GM12878 (cell line): ENCODE measurements at regions not wholly inside any gene's neighbourhood (a gene's known extent, or its start where the extent isn't known, plus 50 kb on each side); places are given as distances from the start of the nearest gene placed in this dataset.

ENCODE experiments used
- ATAC-seq: fragments of 200-7000 bp; cut with Tn5 transposase; 3 replicates; pipeline ENCODE4 v1.9.1; 2020; ENCODE audit warnings: mild to moderate bottlenecking, moderate library complexity
- BruUV-seq: library from RNA; stranded (reverse); fragments of 400-500 nt; replicated peaks from 2 replicates; lab custom pipeline; 2021; lab: Mats Ljungman, UMichigan
- CTCF ChIA-PET: fragments of 300-600 bp; sonication (Branson Sonifier 250); formaldehyde crosslinking; extraction: SDS; loops from one replicate; lab custom pipeline; 2021; ENCODE audit warnings: inconsistent platforms; lab: Yijun Ruan, JAX
- POLR2A ChIA-PET: fragments of 350-600 bp; formaldehyde crosslinking; extraction: SDS; loops from one replicate; lab custom pipeline; 2021; ENCODE audit warnings: inconsistent platforms; lab: Charles Lee
- RAD21 ChIA-PET: fragments of 300-600 bp; sonication (Branson Sonifier 250); formaldehyde crosslinking; loops from one replicate; lab custom pipeline; 2023; ENCODE audit warnings: antibody characterized with exemption; ENCODE audit not compliant: unreplicated experiment; lab: Charles Lee
- SMC1A ChIA-PET: fragments of 300-600 bp; sonication (Branson Sonifier 250); formaldehyde crosslinking; loops from one replicate; lab custom pipeline; 2023; ENCODE audit not compliant: unreplicated experiment, uncharacterized antibody; lab: Charles Lee
- DNase-seq: peaks from one replicate; pipeline ENCODE4 v3.0.0-alpha.2; 2011; ENCODE audit warnings: low read depth, low spot score
- FAIRE-seq: peaks from 3 replicates; lab custom pipeline; 2011; peaks lifted over from hg19 to GRCh38; lab: Jason Lieb, UNC
- H2AFZ ChIP-seq: 2 replicates; pipeline ENCODE4 v1.6.0; 2011; ENCODE audit warnings: low read depth, low read length, control low read depth; ENCODE audit not compliant: control insufficient read depth
- H3K27ac ChIP-seq: 2 replicates; pipeline ENCODE4 v1.5.1; 2011; ENCODE audit warnings: control low read depth; ENCODE audit not compliant: control insufficient read depth, insufficient read depth
- H3K27me3 ChIP-seq, 2 experiments: replicated peaks in 1 of 2; 2 replicates each; pipeline versions ENCODE4 v1.6.0 to v1.6.1; 2011; ENCODE audit warnings: low read length in 1 of 2; ENCODE audit not compliant: control insufficient read depth in 2 of 2, insufficient read depth in 2 of 2
- H3K36me3 ChIP-seq, 2 experiments: 2 replicates each; pipeline ENCODE4 v1.5.1; 2011; ENCODE audit warnings: low read length in 1 of 2; ENCODE audit not compliant: control insufficient read depth in 2 of 2, insufficient read depth in 2 of 2
- H3K4me1 ChIP-seq: 2 replicates; pipeline ENCODE4 v1.6.1; 2011; ENCODE audit warnings: mild to moderate bottlenecking, low read length, moderate library complexity, mixed read lengths; ENCODE audit not compliant: control insufficient read depth, insufficient read depth
- H3K4me2 ChIP-seq: 2 replicates; pipeline ENCODE4 v1.6.0; 2011; ENCODE audit warnings: control low read depth; ENCODE audit not compliant: control insufficient read depth, insufficient read depth
- H3K4me3 ChIP-seq: fragments of 200-600 bp; sonication (generic); 2 replicates; pipeline ENCODE4 v1.5.1; 2016
- H3K79me2 ChIP-seq: 2 replicates; pipeline ENCODE4 v1.6.0; 2011; ENCODE audit warnings: low read length; ENCODE audit not compliant: control insufficient read depth, insufficient read depth
- H3K9ac ChIP-seq: 2 replicates; pipeline ENCODE4 v1.8.0; 2011; ENCODE audit warnings: low read length, control low read depth, mixed read lengths; ENCODE audit not compliant: control insufficient read depth, insufficient read depth
- H3K9me3 ChIP-seq: replicated peaks from 3 replicates; pipeline ENCODE4 v1.5.1; 2011; ENCODE audit warnings: mild to moderate bottlenecking, low read length; ENCODE audit not compliant: control insufficient read depth, insufficient read depth
- H4K20me1 ChIP-seq: 2 replicates; pipeline ENCODE4 v1.6.0; 2011; ENCODE audit not compliant: control insufficient read depth, insufficient read depth
- CBFB ChIP-seq: IDR thresholded peaks from 2 replicates; pipeline ENCODE4 v1.6.1; 2016; ENCODE audit warnings: antibody characterized with exemption, low read depth
- CTCF ChIP-seq, 3 experiments: IDR thresholded peaks in 2 of 3; conservative IDR thresholded peaks in 1 of 3; 2 replicates each; pipeline ENCODE4 v1.5.1; 2011; ENCODE audit warnings: low read depth in 3 of 3, low read length in 3 of 3, mild to moderate bottlenecking in 3 of 3, control low read depth in 2 of 3, moderate library complexity in 2 of 3, inconsistent platforms in 1 of 3, mixed read lengths in 1 of 3; ENCODE audit not compliant: control insufficient read depth in 2 of 3, insufficient read depth in 1 of 3; ENCODE audit errors: extremely low read depth in 1 of 3
- EGR1 ChIP-seq, 2 experiments: IDR thresholded peaks; 1 replicate in 1 of 2; 2 replicates in 1 of 2; pipeline ENCODE4 v1.6.1; 2011 to 2012; ENCODE audit warnings: low read depth in 2 of 2, low read length in 2 of 2, borderline replicate concordance in 1 of 2, mild to moderate bottlenecking in 1 of 2, moderate library complexity in 1 of 2
- KDM1A ChIP-seq: fragments of 200-600 bp; sonication (generic); IDR thresholded peaks from 2 replicates; pipeline ENCODE4 v1.6.1; 2016; ENCODE audit warnings: borderline replicate concordance
- LARP7 ChIP-seq: fragments of 450-650 bp; IDR thresholded peaks from 2 replicates; pipeline ENCODE4 v1.6.1; 2017; ENCODE audit warnings: mild to moderate bottlenecking
- MEF2B ChIP-seq: fragments of 450-650 bp; IDR thresholded peaks from 2 replicates; pipeline ENCODE4 v1.6.1; 2018; ENCODE audit warnings: mild to moderate bottlenecking, moderate library complexity; ENCODE audit not compliant: partially characterized antibody, poor library complexity, severe bottlenecking
- MYC ChIP-seq: IDR thresholded peaks from 2 replicates; pipeline ENCODE4 v1.6.1; 2011; ENCODE audit warnings: mild to moderate bottlenecking, low read length, moderate library complexity, inconsistent platforms; ENCODE audit not compliant: insufficient read depth, insufficient replicate concordance, insufficient read length, severe bottlenecking
- USF1 ChIP-seq: IDR thresholded peaks from 2 replicates; pipeline ENCODE4 v1.6.1; 2011; ENCODE audit warnings: borderline replicate concordance, low read depth, mild to moderate bottlenecking, moderate library complexity, mixed read lengths, low read length; ENCODE audit not compliant: insufficient read depth; ENCODE audit errors: extremely low read length
- ZBTB40 ChIP-seq: fragments of 450-650 bp; IDR thresholded peaks from 2 replicates; pipeline ENCODE4 v1.6.1; 2016; ENCODE audit warnings: mild to moderate bottlenecking, moderate library complexity, borderline replicate concordance
- WGBS: methylation state at CpG from one replicate; pipeline ENCODE4 v1.1.6; 2016; ENCODE audit warnings: low lambda C conversion rate; ENCODE audit not compliant: insufficient replicate concordance, insufficient coverage; ENCODE audit errors: missing lambda C conversion rate; 5-methylcytosine and 5-hydroxymethylcytosine counted together
- in situ Hi-C: fragments of 300-500 bp; cut with MboI; formaldehyde crosslinking; loops from 9 replicates; pipeline ENCODE4 v1.14.3; 2018; ENCODE audit warnings: mixed read lengths
- intact Hi-C: fragments of 100-400 bp; cut with micrococcal nuclease; formaldehyde crosslinking; loops from one replicate; pipeline ENCODE4 v1.14.2; 2022; ENCODE audit not compliant: unreplicated experiment

GRCh38 chr10:118214776-118215175 lies 127.3 kb downstream of the FAM204A start (continued):
- TF ChIP-seq MEF2B: no peak
- TF ChIP-seq LARP7: no peak
- TF ChIP-seq KDM1A: no peak

GRCh38 chr10:118213436-118213835 lies 128.7 kb downstream of the FAM204A start:
- no peaks in the 10 kb centered on the region for H3K36me3 ChIP-seq
- H3K4me2 ChIP-seq: no peak overlapping the region
- ChIA-PET CTCF (interaction anchor here (0.6 to 1.3 kb wide), 3 partner anchors 27 to 284 kb away, joined by 3 to 4 read pairs (median 3); no protein-coding TSS in a partner anchor), SMC1A (interaction anchor here (0.5 to 1.4 kb wide), 4 partner anchors 39 to 816 kb away, joined by 3 to 4 read pairs (median 4); no protein-coding TSS in a partner anchor), POLR2A (no interaction called here), RAD21 (no interaction called here)
- DNase-seq (no peak), FAIRE-seq (no peak), ATAC-seq (no peak)
- no peak overlapping the region for H3K9ac ChIP-seq
- no peak overlapping the region for H3K27ac ChIP-seq
- in situ Hi-C loops (no loop called here), intact Hi-C loops (no loop called here)
- BruUV-seq: no TSS peak
- H3K9me3 ChIP-seq: no peaks in the 10 kb centered on the region
- no peak overlapping the region for H2AFZ ChIP-seq
- H3K4me3 ChIP-seq: no peak overlapping the region
- peaks cover 0 to 2% of the 10 kb centered on the region in 2 experiments; a peak in 2 of 4 replicates for H3K27me3 ChIP-seq
- TF ChIP-seq USF1: no peak
- TF ChIP-seq CBFB: no peak
- no peak for TF ChIP-seq CTCF (IDR thresholded peaks at IDR 0.05 in 2 of 3, conservative IDR thresholded peaks at IDR 0.05 in 1 of 3; ENCODE audit: control insufficient read depth in 2 of 3, extremely low read depth in 1 of 3, insufficient read depth in 1 of 3, low read depth in 3 of 3, low read length in 3 of 3)
- no peak for TF ChIP-seq ZBTB40
- TF ChIP-seq EGR1 (IDR thresholded peaks at IDR 0.05; ENCODE audit: borderline replicate concordance in 1 of 2, low read depth in 2 of 2, low read length in 2 of 2): no peak
- no peak for TF ChIP-seq MYC
- WGBS: 18% methylated on average over 7 of the region's 7 CpGs
- H3K79me2 ChIP-seq: no peaks in the 10 kb centered on the region
- no peaks in the 10 kb centered on the region for H3K4me1 ChIP-seq
- no peaks in the 10 kb centered on the region for H4K20me1 ChIP-seq
